ENCODE measurements at regions not wholly inside any gene's neighbourhood (a gene's known extent, or its start where the extent isn't known, plus 50 kb on each side); places are given as distances from the start of the nearest gene placed in this dataset.

DNA sequence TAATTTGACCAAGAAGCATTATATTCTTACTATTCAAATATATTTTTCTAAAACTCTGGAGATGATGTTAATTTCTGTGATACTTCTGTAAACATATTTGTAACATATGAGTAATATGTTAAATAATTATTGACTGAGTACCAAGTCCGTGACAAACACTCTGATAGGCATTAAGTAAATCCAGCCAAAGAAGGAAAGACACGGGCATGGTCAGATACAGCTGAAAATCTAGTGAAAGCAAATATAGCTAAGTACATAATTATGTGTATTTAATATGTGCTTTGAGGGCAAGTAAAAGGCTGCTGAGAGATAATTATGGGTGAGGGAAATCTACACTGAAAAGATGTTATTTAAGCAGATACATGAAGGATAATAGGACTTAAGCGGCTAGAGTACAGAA lies 1263.6 kb upstream of the ADGRL3 start:
- no peak for DNase-seq

DNA sequence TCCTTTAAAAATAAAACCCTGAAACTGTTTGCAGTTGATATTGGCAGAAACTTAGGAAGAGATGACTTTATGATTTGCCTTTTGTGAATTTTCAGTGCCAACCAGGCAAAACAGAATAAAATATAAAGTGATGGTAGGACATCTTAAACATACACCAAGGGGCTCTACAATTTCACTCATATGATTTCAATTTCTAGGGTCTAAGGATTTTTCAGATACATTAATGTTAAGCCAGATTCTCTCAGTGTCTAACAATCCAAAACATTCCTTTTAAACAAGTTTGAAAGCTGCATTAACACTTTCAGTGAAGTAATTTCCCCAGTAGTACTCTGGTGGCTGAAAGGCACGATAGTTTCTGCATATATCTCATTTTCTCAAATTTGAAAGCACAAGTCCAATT lies 1262.0 kb upstream of the ADGRL3 start:
- DNase-seq = no peak

DNA sequence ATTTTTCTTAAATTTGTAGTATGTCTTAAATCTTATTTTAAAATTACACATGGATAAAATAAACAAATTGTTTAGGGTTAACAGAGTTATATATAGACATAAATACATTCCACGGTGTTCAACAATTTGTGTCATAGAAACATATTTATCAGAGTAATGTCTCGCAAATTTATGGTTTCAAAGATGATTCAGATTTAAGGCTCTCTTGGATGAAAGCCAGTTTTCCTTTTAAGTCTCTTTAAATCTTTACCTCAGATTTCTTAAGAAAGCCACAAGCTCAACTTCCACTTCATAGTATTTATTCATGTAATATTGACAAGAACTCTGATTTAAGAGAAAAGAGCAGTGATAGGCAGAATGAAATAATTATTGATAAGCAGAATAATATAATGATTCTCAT lies 1254.8 kb upstream of the ADGRL3 start:
- no peak for DNase-seq

DNA sequence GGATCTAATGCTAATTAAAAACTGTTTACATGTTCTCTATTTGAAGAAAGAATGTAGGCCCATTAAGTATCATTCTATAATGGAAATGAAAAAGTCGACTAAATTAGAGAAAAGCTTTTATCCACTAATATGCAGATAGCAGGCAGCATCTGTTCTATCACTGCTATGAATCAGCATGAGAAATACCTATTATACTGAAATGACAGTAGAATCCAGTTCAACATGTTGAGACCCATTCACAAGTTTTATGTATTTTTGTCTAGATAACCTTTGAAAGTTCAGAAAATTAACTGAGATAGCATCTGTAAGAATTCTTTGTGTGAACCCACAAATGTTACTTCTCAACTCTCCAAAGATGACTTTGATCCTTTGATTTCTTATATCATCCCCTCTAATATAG lies 1254.4 kb upstream of the ADGRL3 start:
- DNase-seq = no peak

DNA sequence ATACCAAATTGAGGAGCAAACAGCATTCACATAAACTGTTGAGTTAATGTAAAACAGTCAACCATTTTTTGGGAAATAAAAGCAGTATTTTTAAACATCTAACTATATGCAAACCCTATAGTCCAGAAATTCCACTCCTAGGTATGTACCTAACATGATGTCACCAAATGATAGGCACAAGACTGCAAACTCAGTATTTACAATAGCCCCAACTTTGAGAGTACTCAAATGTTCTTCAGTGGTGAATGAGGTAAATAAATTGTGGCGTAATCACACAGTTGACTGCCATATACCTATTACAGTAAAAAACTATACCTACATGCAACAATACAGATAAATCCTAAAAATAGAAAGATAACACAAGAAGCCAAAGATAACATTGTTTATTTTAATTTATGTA lies 1243.8 kb upstream of the ADGRL3 start:
- DNase-seq = no peak

DNA sequence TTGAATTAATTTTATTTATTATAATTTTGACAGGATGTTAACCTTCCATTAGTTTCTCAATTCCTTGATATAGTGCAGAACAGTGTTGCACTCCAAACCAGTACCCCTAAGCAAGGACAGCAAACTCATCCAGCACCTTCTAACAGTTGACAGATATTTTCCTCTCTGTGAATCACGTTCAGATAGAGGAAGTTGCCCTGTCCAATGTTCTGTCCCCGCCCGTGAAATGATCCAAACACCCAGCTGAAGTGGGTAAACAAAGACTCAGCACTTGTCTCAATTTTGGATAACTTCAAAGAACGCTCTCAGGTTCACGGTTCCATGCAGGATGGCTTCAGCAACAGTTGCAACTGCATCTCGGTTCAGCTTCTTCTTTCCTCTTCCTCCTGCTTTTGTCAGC lies 1240.0 kb upstream of the ADGRL3 start:
- no peak for DNase-seq

DNA sequence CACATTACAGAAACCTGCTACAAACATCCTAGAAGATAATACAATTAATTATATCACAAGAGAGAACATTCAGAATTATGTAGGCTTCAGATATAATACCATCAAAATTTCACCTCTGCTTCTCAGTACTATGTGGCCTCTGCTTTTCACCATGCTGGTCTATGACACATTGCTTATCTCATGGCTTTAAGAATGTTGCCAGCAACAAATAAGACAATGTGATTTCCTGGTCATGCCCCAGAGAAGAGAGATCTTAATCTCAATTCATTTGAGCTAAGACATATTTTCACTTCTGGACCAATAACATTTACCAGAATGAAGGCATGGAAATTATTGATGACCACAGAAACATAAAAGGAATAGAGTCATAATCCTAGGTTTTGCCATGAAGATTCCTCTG lies 1233.4 kb upstream of the ADGRL3 start:
- no peak for DNase-seq

DNA sequence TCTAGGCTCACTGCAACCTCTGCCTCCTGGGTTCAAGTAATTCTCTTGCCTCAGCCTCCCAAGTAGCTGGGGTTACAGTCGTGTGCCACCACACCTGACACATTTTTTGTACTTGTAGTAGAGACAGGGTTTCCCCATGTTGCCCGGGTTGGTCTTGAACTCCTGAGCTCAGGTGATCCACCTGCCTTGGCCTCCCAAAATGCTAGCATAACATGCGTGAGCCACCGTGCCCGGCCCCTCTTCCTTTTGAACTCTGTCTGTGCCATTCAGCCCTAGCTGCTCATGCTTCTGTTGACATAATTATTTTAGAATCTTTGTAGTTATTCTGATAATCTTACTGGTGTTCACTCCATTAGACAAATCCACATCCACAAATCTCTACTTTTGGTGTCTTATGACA lies 1231.3 kb upstream of the ADGRL3 start:
- DNase-seq = no peak

DNA sequence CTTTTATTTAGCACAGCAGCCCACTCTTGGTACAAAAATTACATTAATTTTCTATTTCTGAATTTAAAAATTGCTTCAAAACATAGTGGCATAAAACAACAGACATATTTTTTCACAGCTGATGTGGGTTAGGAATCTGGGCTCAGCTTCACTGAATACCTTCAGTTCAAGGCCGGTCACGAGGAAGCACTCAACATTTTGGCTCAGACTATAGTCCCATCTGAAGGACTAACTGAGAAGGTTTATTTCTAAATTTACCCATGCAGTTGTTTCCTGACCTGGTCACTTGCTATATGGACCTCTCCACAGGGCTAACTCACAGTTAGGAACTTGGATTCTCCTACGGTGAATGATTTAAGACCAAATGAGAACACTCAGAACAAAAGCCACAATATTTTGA lies 1230.2 kb upstream of the ADGRL3 start:
- no peak for DNase-seq

DNA sequence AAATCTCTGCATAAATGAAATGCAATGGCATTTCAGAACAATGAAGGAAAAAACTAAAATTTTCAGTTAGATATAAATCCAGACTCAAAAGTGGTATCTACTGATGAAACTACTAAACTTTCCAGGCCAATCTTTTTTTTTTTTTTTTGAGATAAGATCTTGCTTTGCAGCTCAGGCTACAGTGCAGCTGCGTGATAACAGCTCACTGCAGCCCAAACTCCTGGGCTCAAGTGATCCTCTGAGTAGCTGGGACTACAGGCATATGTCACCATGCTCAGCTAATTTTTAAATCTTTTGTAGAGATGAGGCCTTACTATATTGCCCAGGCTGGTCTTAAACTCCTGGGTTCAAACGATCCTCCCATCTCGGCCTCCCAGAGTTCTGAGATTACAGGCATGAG lies 1228.2 kb upstream of the ADGRL3 start:
- DNase-seq = no peak

DNA sequence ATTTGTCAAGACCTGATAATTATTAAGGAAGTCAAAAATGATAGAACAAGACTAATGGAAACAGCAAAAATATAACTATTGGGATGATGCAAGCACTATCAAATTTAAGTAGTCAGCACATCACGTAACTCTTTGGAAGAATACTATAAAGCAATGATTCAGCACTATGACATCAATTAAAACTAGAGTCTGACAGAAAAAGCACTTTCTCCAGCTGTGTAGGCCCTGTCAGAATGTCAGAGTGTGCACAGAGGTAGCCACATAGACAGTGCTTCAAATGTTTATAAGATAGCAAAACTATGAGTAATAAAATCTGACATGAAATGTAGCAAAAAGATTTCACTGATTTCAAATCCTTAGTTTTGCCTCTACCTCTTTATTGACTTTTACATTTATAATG lies 1226.6 kb upstream of the ADGRL3 start:
- no peak for DNase-seq

DNA sequence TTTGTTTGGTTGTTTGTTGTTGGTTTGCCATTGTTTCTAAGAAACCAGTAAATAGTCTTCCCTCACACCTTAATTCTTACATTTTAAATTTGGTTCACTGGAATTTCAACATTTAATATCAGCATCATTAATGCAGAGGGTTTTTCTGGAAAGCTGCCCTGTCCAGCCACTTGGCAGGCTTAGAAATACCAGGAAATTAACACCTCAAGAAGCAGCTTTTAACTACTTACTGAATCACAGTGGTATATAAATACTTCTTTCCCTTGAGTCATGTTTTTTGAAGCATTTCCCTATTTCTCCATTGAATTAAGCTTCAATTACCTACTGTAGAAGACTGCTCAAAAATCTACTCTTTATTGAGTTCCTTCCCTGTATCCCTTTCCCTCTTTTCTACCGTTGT lies 1221.1 kb upstream of the ADGRL3 start:
- DNase-seq = no peak

DNA sequence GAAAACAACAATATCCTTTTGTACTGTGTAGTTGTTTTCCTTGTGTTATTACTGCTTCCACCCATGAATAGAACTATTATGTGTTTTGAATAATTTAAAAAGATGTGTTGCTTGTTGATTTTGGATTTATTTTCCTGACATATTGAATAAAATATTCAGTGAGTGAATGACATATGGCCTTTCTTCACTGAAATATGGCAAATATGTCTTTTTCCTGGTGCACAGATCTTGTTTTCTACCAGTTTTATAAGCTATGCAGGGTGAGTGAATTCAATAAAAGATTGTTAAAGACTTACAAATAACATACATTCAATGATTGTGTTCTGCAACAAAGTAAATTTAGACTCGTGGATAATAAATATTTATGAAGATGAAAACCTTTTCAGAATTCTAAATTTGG lies 1216.3 kb upstream of the ADGRL3 start:
- DNase-seq = no peak

DNA sequence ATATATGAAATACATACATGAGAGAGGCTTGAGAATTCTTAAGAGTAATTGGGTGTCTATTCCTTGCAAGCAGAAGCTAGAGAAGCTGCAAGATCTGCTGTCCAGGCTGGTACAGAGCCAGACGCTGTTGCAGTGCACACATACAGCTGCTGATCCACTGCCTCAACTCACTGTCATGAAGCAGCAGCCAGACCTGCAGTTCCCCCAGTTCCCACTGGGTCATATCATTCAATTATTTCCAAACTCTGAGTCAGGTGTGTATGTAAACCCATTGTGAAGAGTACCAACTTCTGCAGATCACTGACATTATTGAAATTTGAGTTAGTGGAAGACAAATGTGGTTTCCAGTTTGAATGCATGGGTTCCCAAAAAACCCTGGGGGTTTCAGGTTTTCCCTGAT lies 1212.8 kb upstream of the ADGRL3 start:
- no peak for DNase-seq

DNA sequence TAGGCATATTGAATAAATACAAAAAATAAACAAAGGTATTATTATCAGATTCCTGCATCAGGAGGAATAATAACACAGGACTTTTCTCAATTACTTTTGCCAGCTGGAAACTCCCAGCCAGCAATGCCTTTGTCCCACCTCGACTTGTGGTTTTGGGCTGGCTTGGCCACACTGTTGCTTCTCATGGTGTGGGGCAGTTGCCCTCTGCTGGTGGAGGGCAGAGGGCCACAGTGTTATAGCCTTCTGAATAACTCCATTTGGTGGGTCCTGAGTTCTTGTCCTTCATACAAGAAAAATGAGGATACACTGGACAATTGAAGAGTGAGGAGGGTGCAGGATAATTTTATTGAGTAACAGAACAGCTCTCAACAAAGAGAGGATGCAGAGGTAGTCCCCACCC lies 1206.0 kb upstream of the ADGRL3 start:
- DNase-seq = no peak

DNA sequence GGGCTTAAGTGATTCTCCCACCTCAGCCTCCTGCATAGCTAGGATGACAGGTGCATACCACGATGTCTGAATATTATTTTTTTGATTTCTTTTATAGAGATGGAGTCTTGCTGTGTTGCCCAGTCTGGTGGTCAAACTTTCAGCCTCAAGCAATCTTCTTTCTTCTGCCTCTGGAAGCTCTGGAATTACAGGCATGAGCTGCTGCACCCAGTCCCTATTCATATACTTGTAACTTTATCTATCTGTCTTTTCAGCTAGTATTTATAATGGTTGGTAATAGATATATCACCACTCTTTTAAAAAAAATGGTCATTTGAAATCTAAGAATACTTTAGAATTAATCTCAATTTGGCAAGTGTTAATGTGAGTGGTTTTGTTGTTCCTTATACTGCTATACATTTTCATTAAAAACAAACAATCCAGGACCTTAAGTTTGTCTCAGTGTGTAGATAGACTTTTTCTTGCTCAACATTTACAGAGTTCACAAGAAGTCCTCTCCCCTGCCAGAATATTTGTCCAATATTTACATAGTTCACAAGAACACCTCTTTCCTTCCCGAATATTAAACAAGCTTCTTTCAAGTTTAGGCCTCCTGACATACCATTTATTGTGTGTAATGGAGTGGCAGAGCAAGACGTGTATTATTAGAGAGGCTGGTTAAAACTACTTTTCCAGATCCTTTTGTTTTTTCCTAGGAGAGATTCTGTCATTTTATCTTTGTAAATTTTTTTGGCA lies 1197.4 kb upstream of the ADGRL3 start:
- no peak for DNase-seq

DNA sequence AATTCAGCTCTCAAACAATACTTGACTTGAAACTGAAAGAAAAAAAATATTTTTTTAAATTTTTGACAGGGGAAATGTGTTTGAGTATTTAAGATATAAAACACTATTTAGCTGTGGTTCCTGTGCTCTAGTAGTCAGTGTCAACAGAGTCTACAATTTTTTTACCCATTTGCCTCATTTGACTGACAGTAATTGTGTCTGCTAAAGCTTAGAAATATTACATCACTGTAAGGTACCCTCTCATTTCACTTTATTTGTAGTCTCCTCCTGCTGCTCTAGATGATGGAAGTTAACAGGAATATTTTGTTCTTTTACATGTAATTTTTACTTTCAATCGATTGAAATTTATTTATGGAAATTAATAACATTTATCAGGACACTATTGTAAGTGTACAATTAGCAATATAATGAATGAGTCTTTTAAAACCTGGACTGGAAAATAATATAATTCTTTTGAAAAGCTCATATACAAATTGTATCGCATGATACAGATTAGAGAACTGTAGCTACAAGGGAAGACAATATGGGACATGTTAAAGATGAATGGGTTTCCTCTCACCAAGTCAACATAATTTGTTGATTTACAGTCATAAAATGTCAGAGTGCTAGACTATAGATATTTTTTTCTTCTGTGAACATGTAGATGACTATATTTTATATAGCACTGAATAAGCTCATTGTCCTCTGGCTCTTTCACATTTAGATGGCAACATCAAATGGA lies 1186.5 kb upstream of the ADGRL3 start:
- no peak for DNase-seq

DNA sequence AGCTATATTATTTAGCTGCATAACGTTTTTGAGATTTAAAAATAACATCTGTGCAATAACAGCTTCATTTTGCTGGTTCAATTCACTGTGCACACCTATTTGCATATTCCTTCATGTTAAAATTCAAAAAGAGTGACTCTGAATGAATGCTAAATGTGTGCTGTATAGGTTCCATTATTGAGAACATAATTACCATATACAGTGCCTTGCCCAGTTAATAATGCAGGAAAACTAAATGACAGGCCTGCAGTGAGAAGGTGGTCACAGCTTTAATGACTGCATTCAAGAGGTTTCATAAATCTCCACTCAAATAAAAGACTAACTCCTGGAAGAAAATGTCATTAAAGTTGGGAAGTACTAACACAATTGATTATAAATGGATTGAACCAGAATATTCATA lies 1183.2 kb upstream of the ADGRL3 start:
- no peak for DNase-seq

DNA sequence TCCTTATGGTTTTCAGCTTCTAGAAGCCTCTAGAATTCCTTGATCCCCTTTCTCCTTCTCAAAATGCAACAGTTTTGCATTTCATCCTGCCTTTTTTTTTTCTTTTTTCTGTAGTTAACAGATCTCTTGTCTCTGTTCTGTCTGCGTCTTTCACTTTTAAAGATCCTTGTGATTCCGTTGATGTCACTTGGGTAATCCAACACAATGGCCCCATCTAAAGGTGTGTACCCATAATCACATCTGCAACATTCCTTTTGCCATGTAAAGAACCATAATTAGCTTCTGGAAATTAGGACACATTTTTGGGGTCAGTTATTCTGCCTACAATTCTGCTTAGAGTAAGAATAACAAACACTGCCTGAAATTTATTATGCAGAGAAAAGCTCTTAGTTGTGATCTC lies 1180.9 kb upstream of the ADGRL3 start:
- DNase-seq = no peak

DNA sequence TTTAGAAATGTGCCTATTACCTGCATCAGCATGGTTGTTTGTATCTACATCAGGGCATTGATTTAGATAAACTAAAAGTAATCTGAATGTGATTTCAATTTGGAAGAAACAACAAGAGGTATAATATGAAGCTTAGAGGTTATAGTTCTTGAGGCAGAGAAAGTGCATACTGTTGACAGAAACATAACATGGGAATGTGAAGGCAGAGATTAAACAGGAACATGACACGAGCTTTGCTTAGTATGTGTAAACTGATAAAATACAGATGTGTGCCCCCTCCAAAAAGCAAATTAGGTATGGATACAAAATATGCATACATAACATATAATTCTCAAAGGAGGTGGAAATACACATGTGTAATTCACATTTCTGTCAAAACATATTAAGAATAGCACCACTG lies 1180.2 kb upstream of the ADGRL3 start:
- DNase-seq = no peak

DNA sequence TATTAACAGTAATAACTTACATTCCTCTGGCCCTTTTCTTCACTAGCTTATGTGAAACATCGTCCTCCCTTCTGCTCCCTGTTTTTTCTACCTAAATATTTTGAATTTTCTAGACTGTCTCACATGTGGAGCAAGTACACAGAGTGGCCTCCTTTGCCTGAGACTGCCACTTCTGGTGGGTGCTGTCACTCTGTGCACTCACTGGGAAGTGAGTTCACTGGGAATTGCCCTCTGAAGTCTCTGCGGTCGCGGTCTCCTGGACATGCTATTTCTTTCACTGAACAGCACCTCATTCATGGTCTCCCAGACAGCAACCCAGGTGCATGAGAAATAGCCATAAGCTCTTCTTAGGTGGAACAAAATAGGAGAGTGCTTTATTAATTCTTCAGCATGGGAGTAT lies 1179.7 kb upstream of the ADGRL3 start:
- DNase-seq = no peak

DNA sequence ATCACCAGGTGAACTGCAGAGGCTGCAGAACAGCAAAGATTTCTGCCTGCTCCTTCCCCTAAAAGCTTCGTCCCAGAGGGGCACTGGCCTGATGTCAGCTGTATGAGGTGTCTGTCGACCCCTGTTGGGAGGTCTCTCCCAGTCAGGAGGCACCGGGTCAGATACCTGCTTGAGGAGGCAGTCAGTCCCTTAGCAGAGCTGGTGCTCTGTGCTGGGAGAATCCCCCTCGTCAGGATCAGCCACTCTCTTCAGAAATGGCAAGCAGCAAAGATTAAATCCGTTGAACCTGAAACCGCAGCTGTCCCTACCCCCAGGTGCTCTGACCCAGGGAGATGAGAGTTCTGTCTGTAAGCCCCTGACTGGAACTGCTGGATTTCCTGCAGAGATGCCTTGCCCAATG lies 1166.3 kb upstream of the ADGRL3 start:
- DNase-seq = no peak

DNA sequence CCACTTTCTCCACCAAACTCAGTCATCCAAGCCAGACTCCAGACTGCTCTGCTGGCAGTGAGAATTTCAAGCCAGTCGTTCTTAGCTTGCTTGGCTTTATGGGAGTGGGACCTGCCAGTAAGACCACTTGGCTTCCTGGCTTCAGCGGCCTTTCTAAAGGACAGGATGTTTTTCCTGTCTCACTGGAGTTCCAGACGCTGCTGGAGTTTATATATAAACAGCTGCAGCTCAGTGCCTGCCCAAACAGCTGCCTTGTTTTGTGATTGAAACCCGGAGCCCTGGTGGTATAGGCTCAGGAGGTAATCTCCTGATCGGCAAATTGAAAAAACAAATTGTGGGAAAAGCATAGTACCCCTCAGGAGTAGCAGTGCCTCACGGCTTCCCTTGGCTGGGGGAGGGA lies 1165.8 kb upstream of the ADGRL3 start:
- DNase-seq = no peak

DNA sequence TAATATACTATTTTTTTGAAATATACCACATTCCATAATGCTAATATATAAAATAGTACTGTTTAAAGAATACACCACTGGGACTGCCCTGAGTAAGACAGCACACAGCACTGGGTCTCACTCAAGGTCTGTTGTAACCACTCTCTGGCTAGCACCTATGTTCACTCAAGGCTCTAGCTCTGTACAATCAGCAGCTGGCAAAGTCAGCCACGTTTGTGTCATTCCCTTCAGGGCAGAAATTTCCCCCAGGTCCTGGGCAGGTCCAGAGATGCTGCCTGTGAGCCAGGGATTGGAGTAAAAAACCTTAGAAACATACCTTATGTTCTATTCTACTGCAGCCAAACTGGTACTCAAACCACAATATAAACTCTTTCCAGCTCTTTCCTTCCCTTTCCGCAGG lies 1160.2 kb upstream of the ADGRL3 start:
- no peak for DNase-seq

DNA sequence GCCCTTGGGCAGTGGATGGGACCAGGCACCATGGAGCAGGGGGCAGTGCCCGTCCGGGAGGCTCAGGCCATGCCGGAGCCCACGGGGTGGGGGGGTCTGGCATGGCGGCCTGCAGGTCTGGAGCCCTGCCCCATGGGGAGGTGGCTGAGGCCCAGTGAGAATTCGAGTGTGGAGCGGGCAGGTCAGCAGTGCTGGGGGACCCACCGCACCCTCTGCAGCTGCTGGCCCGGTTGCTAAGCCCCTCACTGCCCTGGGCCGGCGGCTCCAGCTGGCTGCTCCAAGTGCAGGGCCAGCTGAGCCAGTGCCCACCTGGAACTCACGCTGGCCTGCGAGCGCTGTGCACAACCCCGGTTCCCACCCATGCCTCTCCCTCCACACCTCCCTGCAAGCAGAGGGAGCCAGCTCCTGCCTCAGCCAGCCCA lies 1157.9 kb upstream of the ADGRL3 start:
- DNase-seq = no peak

Data from NK-92 treated with Interleukin-12 subunit alpha and Interleukin-12 subunit beta, amount 100 ng/mL, for 24 hours (cell line).